ENCODE measurements at regions not wholly inside any gene's neighbourhood (a gene's known extent, or its start where the extent isn't known, plus 50 kb on each side); places are given as distances from the start of the nearest gene placed in this dataset.

DNA sequence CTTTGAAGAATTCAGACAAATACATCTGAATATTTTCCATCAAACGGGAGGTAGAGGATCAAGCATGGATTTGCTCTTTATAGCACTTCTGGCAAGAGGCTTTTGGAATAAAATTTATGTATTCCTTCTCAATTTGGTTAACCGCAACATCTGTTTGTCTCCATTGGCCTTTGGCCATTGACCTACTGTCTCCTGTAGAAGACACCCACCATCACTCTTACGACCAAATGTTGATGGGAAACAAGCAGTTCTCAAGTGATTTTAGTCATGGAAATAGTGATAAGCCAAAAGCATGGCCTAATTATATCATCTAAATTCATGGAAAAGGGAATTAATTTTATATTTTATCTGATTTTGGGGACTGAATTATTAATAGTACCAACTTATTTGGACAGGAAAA is 591.9 kb downstream of the CD109 start:
- TF ChIP-seq, protein P1, sequence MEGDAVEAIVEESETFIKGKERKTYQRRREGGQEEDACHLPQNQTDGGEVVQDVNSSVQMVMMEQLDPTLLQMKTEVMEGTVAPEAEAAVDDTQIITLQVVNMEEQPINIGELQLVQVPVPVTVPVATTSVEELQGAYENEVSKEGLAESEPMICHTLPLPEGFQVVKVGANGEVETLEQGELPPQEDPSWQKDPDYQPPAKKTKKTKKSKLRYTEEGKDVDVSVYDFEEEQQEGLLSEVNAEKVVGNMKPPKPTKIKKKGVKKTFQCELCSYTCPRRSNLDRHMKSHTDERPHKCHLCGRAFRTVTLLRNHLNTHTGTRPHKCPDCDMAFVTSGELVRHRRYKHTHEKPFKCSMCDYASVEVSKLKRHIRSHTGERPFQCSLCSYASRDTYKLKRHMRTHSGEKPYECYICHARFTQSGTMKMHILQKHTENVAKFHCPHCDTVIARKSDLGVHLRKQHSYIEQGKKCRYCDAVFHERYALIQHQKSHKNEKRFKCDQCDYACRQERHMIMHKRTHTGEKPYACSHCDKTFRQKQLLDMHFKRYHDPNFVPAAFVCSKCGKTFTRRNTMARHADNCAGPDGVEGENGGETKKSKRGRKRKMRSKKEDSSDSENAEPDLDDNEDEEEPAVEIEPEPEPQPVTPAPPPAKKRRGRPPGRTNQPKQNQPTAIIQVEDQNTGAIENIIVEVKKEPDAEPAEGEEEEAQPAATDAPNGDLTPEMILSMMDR (conservative IDR thresholded peaks at IDR 0.05) = no peak
- no peak for TF ChIP-seq ZFX (IDR thresholded peaks at IDR 0.05)
